ENCODE measurements at regions not wholly inside any gene's neighbourhood (a gene's known extent, or its start where the extent isn't known, plus 50 kb on each side); places are given as distances from the start of the nearest gene placed in this dataset.
"Not testable (repeated sequence)": the region's sequence is repeated elsewhere in the genome, so short reads cannot be mapped to it uniquely, and the experiment has no call there.

DNA sequence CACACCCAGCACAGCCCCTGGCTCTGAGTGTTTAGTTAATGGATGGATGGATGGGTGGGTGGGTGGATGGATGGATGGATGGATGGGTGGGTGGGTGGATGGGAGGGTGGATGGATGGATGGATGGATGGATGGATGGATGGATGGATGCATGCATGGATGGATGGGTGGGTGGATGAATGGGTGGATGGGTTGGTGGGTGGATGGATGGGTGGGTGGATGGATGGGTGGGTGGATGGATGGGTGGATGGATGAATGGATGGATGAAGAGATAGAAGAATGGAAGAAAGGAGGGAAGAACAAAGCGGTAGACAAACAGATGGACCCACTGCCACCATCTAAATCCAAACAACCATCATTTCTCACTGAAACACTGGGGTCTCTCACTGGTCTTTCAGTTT, 80.3 kb upstream of the SIRPA start:
- H3K9me3 ChIP-seq (ENCODE audit: control extremely low read depth in 1 of 5, control insufficient read depth in 4 of 5, insufficient read depth in 2 of 5, low read depth in 1 of 5, low read length in 4 of 5); DNase-seq; H3K36me3 ChIP-seq (ENCODE audit: control insufficient read depth in 4 of 4, insufficient read depth in 4 of 4, low read length in 3 of 4); H3K27ac ChIP-seq (ENCODE audit: insufficient read depth in 1 of 2, low read depth in 1 of 2, low read length in 2 of 2, poor library complexity in 1 of 2, severe bottlenecking in 2 of 2); POLR2A ChIA-PET; H3K4me3 ChIP-seq (ENCODE audit: control insufficient read depth in 1 of 7, extremely low read depth in 1 of 7, insufficient read depth in 4 of 7, low read depth in 2 of 7, low read length in 6 of 7); H3K27me3 ChIP-seq (replicated peaks in 2 of 5; ENCODE audit: control insufficient read depth in 4 of 5, insufficient read depth in 5 of 5, low read length in 4 of 5): not testable (repeated sequence)
- peaks cover 19 to 64% (median 35%) of the 10 kb centered on the region in 4 experiments for H3K4me1 ChIP-seq (ENCODE audit: control extremely low read depth in 1 of 4, control insufficient read depth in 4 of 4, insufficient read depth in 4 of 4, low read length in 3 of 4)
- no CpG with 5 or more reads among the region's 1 CpG for WGBS (ENCODE audit: insufficient coverage)
- CTCF ChIA-PET = interaction anchor here (0.7 kb wide), 1 partner anchor 9 kb away, joined by 3 read pairs; no protein-coding TSS in a partner anchor

DNA sequence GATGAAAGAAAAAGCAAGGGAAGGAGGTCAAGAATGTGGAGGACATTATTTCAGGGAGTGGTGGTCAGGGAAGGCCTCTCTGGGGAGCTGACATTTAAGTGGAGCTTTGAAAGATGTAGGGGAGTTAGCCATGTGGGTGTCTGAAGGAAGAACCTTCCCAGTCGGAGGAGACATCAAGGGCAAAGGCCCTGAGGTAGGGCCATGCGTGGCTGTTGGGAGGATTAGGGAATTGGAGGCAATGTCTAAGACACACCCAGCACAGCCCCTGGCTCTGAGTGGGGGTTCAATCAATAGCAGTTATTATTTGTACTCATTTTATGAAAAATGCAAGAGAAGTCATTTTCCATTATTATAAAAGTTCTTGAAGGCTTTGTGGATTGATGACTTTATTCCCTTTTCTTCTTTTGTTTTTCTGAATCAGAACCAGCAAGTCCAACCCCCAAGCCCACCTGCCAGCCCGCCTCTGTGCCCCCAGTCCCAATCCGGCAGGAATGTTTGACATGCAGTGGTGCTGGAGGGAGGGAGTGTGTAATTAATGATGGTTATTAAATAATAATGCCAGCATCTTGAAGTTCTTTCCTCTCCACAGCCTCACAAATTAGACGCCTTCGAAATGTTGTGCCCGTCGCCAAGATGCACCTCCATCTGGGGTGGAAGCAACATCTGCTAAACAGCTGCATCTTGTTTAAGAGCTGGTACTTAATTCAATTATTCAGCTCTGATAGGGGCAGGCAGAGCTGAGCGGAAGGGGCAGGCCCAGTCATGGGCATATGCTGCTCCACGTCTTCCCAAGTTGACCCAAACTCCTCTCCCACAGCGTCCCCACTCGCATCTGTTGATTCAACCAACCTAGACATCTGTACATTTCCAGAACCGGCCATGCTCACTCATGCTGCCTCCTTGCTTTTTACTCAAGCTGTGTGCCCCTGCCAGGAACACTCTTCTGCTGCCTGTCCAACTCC, 81.3 kb upstream of the SIRPA start:
- no peak overlapping the region for H3K27ac ChIP-seq (ENCODE audit: insufficient read depth in 1 of 2, low read depth in 1 of 2, low read length in 2 of 2, poor library complexity in 1 of 2, severe bottlenecking in 2 of 2)
- H3K4me3 ChIP-seq (ENCODE audit: control insufficient read depth in 1 of 7, extremely low read depth in 1 of 7, insufficient read depth in 4 of 7, low read depth in 2 of 7, low read length in 6 of 7) = no peak overlapping the region
- POLR2A ChIA-PET = no interaction called here
- no peak for DNase-seq
- peaks cover 19 to 56% (median 32%) of the 10 kb centered on the region in 4 experiments for H3K4me1 ChIP-seq (ENCODE audit: control extremely low read depth in 1 of 4, control insufficient read depth in 4 of 4, insufficient read depth in 4 of 4, low read length in 3 of 4)
- H3K27me3 ChIP-seq (replicated peaks in 2 of 5; ENCODE audit: control insufficient read depth in 4 of 5, insufficient read depth in 5 of 5, low read length in 4 of 5) = no peaks in the 10 kb centered on the region
- WGBS (ENCODE audit: insufficient coverage) = 100% methylated on average over 7 of the region's 13 CpGs
- no peaks in the 10 kb centered on the region for H3K9me3 ChIP-seq (ENCODE audit: control extremely low read depth in 1 of 5, control insufficient read depth in 4 of 5, insufficient read depth in 2 of 5, low read depth in 1 of 5, low read length in 4 of 5)
- H3K36me3 ChIP-seq (ENCODE audit: control insufficient read depth in 4 of 4, insufficient read depth in 4 of 4, low read length in 3 of 4) = no peaks in the 10 kb centered on the region
- CTCF ChIA-PET = interaction anchor here (0.7 to 2.6 kb wide), 2 partner anchors 8 to 37 kb away, joined by 3 to 9 read pairs; no protein-coding TSS in a partner anchor

DNA sequence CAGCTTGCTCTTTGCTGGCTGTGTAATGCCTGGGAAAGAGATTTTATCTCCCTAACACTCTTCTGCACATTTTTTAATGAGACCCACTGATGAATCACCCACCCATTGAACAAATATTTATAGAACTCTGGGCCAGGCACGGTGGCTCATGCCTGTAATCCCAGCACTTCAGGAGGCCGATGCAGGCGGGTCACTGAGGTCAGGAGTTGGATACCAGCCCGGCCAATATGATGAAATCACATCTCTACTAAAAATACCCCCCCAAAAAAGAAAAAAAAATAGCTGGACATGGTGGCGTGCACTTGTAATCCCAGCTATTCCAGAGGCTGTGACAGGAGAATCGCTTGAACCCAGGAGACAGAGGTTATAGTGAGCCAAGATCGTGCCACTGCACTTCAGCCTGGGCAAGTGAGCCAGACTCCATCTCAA, 82.1 kb upstream of the SIRPA start:
- WGBS (ENCODE audit: insufficient coverage) = 100% methylated on average over 2 of the region's 7 CpGs
- POLR2A ChIA-PET = no interaction called here
- Histone ChIP-seq H3K27me3 (replicated peaks in 2 of 5; ENCODE audit: control insufficient read depth in 4 of 5, insufficient read depth in 5 of 5, low read length in 4 of 5) (no peaks in the 10 kb centered on the region), H3K36me3 (ENCODE audit: control insufficient read depth in 4 of 4, insufficient read depth in 4 of 4, low read length in 3 of 4) (no peaks in the 10 kb centered on the region), H3K27ac (ENCODE audit: insufficient read depth in 1 of 2, low read depth in 1 of 2, low read length in 2 of 2, poor library complexity in 1 of 2, severe bottlenecking in 2 of 2) (no peak overlapping the region), H3K4me3 (ENCODE audit: control insufficient read depth in 1 of 7, extremely low read depth in 1 of 7, insufficient read depth in 4 of 7, low read depth in 2 of 7, low read length in 6 of 7) (no peak overlapping the region), H3K4me1 (ENCODE audit: control extremely low read depth in 1 of 4, control insufficient read depth in 4 of 4, insufficient read depth in 4 of 4, low read length in 3 of 4) (peaks cover 12 to 48% (median 27%) of the 10 kb centered on the region in 4 experiments), H3K9me3 (ENCODE audit: control extremely low read depth in 1 of 5, control insufficient read depth in 4 of 5, insufficient read depth in 2 of 5, low read depth in 1 of 5, low read length in 4 of 5) (no peaks in the 10 kb centered on the region)
- CTCF ChIA-PET = interaction anchor here (2.6 kb wide), 1 partner anchor 36 kb away, joined by 9 read pairs; no protein-coding TSS in a partner anchor
- no peak for DNase-seq

DNA sequence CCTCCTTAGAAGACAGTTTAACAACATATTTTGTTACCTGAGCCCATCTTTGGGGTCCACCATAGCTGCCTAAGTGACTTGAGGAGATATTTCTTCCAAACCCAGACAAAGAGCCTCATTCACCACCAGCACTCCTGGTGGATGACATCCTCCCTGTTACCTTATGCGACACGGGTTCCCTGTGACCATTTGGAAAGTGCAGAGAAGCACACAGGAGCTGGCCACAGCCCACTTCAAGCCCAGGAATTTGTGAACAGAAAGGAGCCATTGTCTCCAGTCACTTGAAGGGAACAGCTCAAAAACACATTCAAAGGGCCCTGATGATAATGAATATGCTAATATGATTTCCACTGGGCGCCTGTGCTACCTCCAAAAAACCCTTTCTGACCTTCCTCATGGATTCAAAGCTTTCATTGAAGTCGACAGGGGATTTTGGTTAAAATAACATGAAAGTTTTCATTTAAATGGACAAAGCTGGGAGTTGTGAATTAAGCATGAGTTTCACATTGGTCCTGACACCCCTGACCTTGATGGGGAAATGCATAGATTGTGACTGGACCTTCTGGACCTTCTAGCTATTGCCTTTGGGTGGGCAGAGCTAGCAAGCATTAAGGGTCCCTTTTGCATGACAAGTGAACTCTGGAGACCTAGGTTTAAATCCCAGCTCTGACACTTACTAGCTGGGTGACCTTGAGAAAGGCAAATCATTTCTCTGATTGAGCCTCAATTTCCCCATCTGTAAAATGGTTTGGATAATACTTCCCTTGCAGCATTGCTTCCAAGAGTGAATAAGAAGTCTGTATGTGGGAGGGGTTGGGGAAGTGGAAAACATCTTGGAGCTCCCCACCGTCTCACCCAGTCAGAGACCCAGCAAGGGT, 83.3 kb upstream of the SIRPA start:
- H3K4me3 ChIP-seq (ENCODE audit: control insufficient read depth in 1 of 7, extremely low read depth in 1 of 7, insufficient read depth in 4 of 7, low read depth in 2 of 7, low read length in 6 of 7) = peak overlapping the region in 3 of 7 experiments; percentile 33 to 60 (median 38)
- no peak for DNase-seq
- ChIA-PET POLR2A (interaction anchor here (0.6 to 1.8 kb wide), 2 partner anchors 9 to 71 kb away, joined by 4 to 6 read pairs; no protein-coding TSS in a partner anchor), CTCF (interaction anchor here (1.0 to 2.6 kb wide), 4 partner anchors 9 to 46 kb away, joined by 3 to 9 read pairs (median 6); no protein-coding TSS in a partner anchor)
- H3K4me1 ChIP-seq (ENCODE audit: control extremely low read depth in 1 of 4, control insufficient read depth in 4 of 4, insufficient read depth in 4 of 4, low read length in 3 of 4) = peaks cover 12 to 35% (median 26%) of the 10 kb centered on the region in 4 experiments
- H3K9me3 ChIP-seq (ENCODE audit: control extremely low read depth in 1 of 5, control insufficient read depth in 4 of 5, insufficient read depth in 2 of 5, low read depth in 1 of 5, low read length in 4 of 5) = no peaks in the 10 kb centered on the region
- H3K27me3 ChIP-seq (replicated peaks in 2 of 5; ENCODE audit: control insufficient read depth in 4 of 5, insufficient read depth in 5 of 5, low read length in 4 of 5) = no peaks in the 10 kb centered on the region
- H3K36me3 ChIP-seq (ENCODE audit: control insufficient read depth in 4 of 4, insufficient read depth in 4 of 4, low read length in 3 of 4) = no peaks in the 10 kb centered on the region
- H3K27ac ChIP-seq (ENCODE audit: insufficient read depth in 1 of 2, low read depth in 1 of 2, low read length in 2 of 2, poor library complexity in 1 of 2, severe bottlenecking in 2 of 2) = peak overlapping the region in 1 of 2 experiments; percentile 49
- 93% methylated on average over 3 of the region's 5 CpGs for WGBS (ENCODE audit: insufficient coverage)

DNA sequence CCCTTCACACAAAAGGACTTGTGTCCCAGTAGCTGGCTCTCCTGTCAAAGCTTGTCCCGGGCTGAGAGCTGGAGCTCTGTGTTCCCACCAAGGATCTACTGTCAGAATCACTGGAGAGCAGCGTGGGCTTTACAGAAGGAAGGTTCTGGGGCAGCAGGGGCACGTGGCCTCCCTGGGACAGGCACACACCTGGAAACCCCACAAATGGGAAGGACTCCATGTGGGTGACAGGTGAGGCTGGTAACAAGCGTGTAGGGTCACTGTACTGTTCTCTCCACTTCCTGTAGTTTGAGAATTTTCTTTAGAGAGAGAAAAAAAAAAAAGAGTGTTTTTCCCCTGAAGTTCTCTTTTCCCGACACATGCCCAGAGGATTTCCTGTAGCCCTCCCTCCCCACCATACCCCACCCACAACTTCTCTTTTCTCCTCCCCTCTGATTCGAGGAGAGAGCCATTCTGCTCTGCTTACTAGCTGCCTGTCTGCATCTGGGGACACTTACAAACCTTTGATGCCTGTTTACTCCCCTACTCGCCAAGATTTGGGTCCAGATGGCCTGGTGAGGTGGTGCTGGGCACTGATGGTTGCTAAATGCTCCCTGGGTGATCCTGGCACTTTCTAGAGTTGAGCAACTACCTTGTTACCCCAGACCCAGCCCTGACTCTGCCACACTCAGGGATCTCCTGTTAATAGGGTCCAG, 84.1 kb upstream of the SIRPA start:
- H3K4me3 ChIP-seq (ENCODE audit: control insufficient read depth in 1 of 7, extremely low read depth in 1 of 7, insufficient read depth in 4 of 7, low read depth in 2 of 7, low read length in 6 of 7) = peak overlapping the region in 3 of 7 experiments; percentile 33 to 60 (median 38)
- peak; percentile 66 to 71 (median 68) for DNase-seq
- no peaks in the 10 kb centered on the region for H3K9me3 ChIP-seq (ENCODE audit: control extremely low read depth in 1 of 5, control insufficient read depth in 4 of 5, insufficient read depth in 2 of 5, low read depth in 1 of 5, low read length in 4 of 5)
- H3K36me3 ChIP-seq (ENCODE audit: control insufficient read depth in 4 of 4, insufficient read depth in 4 of 4, low read length in 3 of 4) = no peaks in the 10 kb centered on the region
- H3K27me3 ChIP-seq (replicated peaks in 2 of 5; ENCODE audit: control insufficient read depth in 4 of 5, insufficient read depth in 5 of 5, low read length in 4 of 5) = no peaks in the 10 kb centered on the region
- H3K27ac ChIP-seq (ENCODE audit: insufficient read depth in 1 of 2, low read depth in 1 of 2, low read length in 2 of 2, poor library complexity in 1 of 2, severe bottlenecking in 2 of 2) = peak overlapping the region in 1 of 2 experiments; percentile 49
- POLR2A ChIA-PET = interaction anchor here (0.6 to 1.8 kb wide), 3 partner anchors 9 to 535 kb away, joined by 4 to 6 read pairs (median 4); no protein-coding TSS in a partner anchor
- 4% methylated on average over 5 of the region's 7 CpGs for WGBS (ENCODE audit: insufficient coverage)
- CTCF ChIA-PET = interaction anchor here (1.0 to 2.3 kb wide), 4 partner anchors 8 to 47 kb away, joined by 3 to 7 read pairs (median 6); no protein-coding TSS in a partner anchor
- H3K4me1 ChIP-seq (ENCODE audit: control extremely low read depth in 1 of 4, control insufficient read depth in 4 of 4, insufficient read depth in 4 of 4, low read length in 3 of 4) = peaks cover 12 to 28% (median 26%) of the 10 kb centered on the region in 4 experiments

DNA sequence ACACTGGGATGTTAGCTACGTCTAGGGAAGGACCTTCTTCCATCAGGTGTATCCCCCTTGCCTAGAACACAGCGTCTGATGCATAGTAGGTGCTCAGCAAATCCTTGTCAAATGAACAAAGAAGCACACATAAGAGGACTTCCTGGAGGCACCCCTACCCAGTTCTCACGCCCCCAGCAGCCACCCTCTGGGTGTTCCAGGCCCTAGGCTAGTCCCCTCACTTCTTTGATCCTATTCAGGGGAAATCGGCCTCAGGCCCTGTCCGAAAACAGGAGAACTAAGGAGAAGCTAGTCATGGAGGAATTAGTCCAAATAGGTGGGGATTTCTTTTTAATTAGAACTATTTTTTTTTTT, 84.7 kb upstream of the SIRPA start:
- Histone ChIP-seq H3K27ac (ENCODE audit: insufficient read depth in 1 of 2, low read depth in 1 of 2, low read length in 2 of 2, poor library complexity in 1 of 2, severe bottlenecking in 2 of 2) (peak overlapping the region in 1 of 2 experiments; percentile 37), H3K36me3 (ENCODE audit: control insufficient read depth in 4 of 4, insufficient read depth in 4 of 4, low read length in 3 of 4) (no peaks in the 10 kb centered on the region), H3K9me3 (ENCODE audit: control extremely low read depth in 1 of 5, control insufficient read depth in 4 of 5, insufficient read depth in 2 of 5, low read depth in 1 of 5, low read length in 4 of 5) (no peaks in the 10 kb centered on the region), H3K27me3 (replicated peaks in 2 of 5; ENCODE audit: control insufficient read depth in 4 of 5, insufficient read depth in 5 of 5, low read length in 4 of 5) (no peaks in the 10 kb centered on the region), H3K4me3 (ENCODE audit: control insufficient read depth in 1 of 7, extremely low read depth in 1 of 7, insufficient read depth in 4 of 7, low read depth in 2 of 7, low read length in 6 of 7) (no peak overlapping the region), H3K4me1 (ENCODE audit: control extremely low read depth in 1 of 4, control insufficient read depth in 4 of 4, insufficient read depth in 4 of 4, low read length in 3 of 4) (peaks cover 12 to 28% (median 26%) of the 10 kb centered on the region in 4 experiments)
- whole genome bisulfite sequencing (ENCODE audit: insufficient coverage) = 49% methylated on average over 3 of the region's 5 CpGs
- POLR2A ChIA-PET = interaction anchor here (0.7 to 1.8 kb wide), 2 partner anchors 8 to 534 kb away, joined by 4 to 6 read pairs; no protein-coding TSS in a partner anchor
- CTCF ChIA-PET = interaction anchor here (1.4 to 2.3 kb wide), 3 partner anchors 7 to 47 kb away, joined by 6 to 7 read pairs (median 7); no protein-coding TSS in a partner anchor
- no peak for DNase-seq
